GM21367 (cell line): ENCODE measurements at regions not wholly inside any gene's neighbourhood (a gene's known extent, or its start where the extent isn't known, plus 50 kb on each side); places are given as distances from the start of the nearest gene placed in this dataset.

Experiments used
- ATAC-seq: cut with Tn5 transposase; IDR thresholded peaks from one replicate; pipeline ENCODE4 v1.9.1; 2021; ENCODE audit not compliant: unreplicated experiment

DNA sequence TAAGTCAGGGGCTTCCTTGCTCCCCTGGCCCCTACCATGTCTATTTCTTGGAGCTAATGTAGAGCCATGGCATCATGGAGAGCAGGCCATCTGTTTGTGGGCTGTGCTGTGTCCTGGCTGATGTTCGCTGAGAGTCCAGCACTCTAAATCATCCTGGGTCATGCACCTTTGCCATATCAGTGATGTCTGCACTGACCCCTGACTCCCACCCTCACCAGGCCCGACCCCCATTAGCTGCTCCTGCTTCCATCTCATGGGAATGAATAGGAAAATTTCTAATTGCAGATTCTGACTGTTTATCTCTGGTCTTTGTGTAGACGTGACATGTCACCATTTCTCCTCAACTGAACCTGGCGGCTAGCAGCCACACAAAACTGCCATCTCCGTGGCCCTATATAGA, 236.9 kb downstream of the NSG2 start:
- ATAC-seq: no peak

DNA sequence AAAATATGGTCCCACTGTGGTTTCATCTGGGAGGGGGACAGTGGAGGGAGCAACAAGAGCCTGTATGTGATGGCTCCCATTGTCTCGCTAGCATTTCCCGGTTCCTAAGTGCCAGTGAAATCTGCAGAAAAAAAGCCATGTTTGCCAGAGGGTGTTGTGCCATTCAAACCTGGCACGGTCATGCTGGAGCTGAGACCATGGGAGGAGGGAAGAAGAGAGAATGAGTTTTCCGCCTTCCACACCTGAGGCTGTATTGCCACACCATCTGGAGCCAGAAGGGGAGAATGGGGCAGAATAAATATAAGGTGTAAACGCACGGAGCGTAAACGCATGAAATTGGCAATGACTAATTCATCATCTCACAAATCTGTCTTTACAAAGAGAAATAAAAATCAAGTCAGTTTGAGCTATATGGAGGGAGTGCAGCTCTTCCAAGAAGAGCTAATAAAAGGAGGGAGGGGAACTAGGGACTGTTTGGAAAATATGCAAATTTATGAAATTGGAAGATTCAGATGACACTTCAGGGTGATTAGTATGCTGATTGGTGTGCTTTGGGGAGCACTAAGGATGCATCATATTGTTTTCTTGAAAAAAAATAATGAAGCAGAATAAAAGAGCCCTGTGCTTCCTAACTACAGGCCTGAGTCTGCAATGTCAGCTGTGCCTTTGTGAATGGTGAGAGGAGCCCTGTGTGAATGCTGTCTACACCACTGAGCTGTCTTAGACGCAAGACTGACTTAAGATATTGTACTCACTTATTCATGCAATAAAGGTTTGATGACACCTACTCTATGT, 237.9 kb downstream of the NSG2 start:
- no peak for ATAC-seq

DNA sequence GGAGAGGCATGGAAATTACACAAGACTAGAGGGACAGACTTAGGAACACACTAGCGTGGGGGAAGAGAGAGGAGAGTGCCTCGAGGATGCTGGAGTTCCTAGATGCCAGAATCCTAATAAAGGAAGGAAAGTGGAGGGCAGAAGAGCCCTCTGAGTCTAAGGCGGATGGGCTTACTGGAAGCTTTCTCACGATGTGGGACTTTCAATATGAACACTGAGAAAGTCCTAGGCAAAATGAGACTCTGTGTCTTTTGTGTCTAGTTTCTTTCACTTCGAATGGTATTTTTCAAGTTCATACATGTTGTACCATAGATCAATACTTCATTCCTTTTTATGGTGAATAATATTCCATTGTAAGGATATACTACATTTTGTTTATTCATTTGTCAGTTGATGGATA, 239.4 kb downstream of the NSG2 start:
- ATAC-seq: no peak

DNA sequence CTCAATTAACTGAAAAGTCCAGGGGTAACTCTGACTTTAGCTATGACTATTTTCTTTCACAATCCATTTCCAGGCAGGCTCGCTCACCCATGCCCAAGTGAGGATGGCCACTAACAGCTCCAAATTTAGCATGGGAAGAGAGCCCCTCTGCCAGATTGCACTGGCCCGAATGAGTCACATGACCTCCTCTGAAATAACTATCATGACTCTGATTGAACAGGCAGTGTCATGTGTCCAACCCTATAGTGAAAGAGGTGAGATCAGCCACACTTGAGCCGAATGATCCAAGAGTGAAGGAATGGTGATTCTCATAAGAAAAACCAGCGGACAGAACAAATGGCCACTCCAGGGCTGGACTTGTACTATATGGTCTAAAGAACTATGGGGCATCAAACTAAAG, 242.3 kb downstream of the NSG2 start:
- ATAC-seq: no peak

DNA sequence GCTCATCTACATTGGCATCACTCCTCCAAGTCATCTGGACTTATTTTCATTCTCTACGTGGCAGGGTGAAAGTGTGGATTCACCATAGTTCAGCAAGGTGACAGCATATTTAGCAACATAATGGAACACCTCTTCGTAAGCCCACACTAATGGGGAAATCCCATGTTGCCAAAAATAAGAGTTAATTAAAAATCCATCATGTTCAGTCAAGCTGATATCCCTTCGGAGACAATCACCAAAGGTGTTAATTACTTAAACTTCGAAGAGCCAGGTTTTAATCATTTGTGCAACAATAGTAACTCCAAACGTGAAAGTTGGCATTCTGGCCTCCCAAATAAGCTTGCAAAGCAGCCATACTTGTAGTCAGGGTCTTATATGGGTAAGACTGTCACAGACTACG, 242.9 kb downstream of the NSG2 start:
- ATAC-seq: no peak

DNA sequence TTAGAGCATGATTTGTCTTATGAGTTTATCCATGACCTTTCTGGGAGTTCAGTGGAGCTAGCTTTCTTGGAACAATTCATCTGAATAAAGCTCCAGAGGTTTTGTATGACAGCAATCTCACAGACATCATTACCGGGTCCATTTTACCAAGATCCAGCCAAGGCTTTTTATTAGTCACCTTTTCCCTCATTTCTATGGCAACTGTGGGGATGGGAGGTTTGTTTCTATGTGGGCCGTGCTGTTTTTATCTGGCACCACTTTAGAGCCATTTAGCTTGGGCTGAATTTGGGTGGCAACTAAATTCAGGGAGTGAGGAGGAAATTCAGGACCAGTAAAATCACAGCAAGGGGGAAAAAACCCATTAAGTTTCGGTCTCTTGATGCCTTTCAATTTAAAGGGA, 245.7 kb downstream of the NSG2 start:
- ATAC-seq: no peak

DNA sequence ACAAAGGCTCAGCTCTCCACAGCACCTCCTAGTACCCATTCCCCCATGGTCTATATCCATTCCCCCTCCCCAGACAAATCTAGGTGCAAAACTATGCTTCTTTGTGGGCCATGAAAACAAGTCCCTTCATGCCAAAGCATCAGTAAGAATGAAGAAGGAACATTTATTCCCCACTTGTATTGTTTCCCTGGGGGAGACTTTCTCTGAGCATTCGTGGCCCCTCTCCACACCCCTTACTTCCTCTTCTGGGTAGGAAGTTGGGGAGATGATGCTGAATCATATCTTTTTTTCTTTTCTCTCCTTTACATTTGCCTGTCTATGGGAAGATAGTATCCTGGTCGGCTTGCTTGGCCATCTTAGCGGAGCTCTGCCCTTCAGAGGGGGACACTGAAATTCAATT, 246.8 kb downstream of the NSG2 start:
- no peak for ATAC-seq

DNA sequence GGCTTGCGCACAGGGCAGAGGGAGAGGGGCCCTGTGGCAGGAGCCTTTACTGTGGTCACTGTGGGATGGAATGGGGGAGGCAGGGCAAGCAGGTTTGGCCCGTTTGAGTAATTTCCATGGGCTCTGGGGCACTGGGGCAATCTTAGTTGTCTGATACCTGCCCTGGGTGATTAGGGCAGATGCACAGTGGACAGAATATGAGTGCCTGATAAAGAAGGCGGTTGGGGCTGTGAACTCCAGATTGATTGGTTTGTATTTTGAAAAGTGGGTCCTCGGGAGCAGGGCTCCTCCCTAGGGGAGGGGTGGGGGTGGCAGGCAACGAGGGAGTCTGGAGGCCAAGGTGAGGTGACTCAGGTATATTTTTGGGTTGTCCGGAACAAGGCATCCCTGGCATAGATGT, 247.5 kb downstream of the NSG2 start:
- no peak for ATAC-seq

DNA sequence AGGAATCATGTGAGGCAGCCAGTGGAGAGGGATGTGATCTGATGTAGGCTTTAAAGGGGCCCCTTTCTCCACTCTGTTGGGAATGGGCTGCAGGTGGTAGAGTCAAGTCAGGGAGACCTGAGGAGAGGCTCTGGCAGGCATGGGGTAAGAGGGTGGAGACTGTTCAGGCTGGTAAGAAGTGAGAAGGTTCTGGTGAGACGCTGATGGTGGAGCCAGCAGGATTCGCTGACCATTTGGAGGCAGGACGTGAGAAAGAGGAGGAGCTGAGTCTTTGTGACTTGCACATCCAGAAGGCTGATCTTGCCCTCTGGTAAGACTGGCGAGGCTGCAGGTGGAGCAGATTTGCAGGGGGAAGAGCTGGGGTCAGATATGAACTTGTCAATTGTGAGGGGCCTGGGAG, 248.0 kb downstream of the NSG2 start:
- ATAC-seq: no peak

DNA sequence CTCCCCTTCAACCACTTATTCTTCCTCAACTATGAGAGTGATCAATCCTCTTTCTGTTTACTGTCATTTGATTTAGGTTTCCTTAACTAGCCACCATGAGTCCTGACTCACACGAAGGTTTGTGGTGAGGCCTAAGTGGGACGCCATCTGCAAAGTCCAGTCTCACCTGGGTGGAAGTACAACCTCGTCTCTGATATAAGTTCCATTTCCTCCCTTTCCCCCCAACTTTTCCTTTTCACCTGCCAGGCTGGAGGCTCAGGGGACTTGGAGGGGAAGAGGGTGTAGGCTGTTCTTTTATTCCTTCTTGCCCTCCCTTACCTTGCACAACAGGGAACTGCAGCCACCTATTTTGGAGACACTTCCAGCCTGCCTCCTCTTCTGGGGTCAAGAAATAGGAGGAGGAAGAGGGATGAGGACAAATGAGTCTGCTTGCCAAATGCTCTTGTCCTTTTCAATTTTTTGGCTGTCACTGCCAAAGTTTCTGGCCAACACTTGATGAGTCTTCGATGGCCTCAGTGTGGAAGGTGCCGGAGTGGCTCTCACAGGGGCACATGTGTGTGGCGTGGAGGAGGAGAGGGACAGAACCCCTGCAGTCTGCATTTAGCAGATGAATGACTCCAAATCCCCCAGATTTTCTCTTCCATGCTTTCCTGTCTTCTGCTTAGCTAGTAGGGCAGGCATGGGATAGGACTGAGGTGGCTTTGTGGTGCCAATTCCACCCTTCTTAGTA, 249.6 kb downstream of the NSG2 start:
- no peak for ATAC-seq

DNA sequence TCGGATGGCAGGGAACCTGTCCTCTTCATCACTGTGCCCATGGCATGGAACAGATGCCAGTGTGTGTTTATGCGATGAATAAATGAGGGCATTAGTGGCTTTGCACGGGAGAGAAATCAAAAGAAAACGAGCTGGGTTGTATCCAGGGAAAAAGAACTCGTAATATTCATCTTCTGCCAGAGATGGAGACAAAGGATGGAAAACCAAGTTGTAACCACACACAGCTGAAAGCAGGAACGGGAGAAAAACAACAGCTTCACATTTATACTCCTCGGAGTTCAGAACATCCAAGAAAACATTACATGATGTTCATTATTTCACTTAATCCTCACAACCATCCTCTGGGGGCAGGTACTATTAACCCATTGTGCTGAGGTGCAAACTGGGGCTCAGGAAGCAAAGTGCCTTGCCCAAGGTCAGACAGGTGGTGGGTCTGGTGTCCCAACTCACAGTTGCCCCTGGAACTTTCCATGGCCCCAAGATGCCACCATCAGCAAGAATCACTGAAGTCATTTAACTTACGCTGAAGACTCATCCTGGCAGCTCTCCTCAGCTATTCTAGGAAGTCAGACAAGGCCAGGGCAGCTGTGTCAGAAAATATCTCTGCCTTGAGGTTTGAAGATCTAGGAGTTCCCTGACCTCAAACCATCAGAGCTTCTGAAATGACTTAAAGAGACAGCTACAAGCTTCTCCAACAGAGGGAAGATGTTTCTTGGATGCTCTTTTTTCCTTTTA, 250.4 kb downstream of the NSG2 start:
- no peak for ATAC-seq

DNA sequence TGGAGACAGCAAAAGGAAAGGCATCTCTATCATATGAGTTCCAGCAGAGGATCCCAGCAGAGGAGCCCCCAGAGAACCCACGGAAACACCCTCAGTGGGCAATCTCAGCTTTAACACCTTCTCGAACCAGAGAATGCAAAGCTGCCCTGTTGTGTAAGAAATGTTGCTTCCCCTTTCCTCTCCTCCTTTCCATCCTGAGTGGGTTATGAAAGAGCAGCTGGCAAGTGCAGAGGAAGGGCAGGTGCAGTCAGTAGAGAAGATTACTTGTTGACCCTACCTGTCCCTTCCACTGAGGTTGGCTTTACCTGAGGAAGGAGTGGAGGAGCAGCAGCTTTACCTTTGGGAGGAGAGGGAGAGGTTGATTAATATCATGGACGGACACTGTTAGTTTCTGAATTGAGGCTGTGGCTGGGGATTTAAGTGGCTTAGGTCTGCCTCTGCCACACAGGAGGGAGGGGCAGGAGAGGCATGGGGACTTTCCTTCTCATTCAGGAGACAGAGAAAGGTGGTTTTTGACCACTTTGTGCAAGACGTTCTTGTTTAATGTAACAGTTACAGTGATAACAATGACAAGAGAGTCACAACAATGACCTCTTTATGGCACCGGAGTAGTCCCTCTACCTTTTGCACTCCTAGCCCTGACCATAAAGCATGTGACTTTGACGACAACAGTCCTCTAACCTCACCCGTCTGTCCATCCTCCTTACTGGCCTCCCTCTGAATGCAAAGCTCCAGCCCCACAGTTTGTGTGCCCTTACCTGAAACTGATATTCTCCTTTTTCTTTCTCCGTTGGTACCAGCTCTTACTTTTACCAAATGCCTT, 254.8 kb downstream of the NSG2 start:
- ATAC-seq: no peak

DNA sequence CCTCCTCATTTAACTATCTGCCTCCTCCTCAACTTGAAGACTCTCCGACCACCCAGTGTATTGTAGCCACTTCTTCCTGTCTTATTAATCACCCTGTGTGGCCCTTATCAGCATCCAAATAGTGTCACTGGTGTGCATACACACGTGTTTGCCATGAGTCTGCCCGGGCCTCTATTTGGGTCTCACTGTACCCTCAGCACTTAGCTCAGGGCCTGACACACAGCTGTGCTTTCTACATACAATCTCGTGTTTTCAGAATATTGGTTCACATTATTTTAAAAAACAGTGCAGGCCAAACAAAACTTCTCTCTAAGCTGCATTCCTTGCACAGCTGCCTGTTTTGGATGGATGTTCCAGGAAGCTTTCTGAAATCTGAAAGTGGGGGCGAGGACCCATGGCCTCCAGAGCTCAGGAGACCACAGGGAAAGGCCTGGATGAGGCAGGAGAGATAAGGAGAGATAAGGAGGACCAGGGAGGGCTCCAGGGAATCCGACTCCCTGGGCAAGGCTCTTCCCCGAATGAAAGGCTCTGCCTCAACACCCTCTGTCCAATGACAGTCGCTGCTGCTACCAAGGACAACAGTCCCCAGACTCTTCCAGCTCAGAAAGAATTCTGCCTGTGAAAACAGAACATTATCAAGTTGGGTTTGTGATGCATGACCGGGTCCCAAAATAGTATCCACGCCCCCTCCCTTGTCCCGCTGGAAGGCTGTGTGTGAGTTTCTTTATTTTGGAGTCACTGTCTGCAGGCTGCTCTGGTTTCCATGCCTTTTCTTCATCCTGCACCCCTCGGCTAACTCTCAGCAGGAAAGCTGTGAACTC, 255.6 kb downstream of the NSG2 start:
- no peak for ATAC-seq

DNA sequence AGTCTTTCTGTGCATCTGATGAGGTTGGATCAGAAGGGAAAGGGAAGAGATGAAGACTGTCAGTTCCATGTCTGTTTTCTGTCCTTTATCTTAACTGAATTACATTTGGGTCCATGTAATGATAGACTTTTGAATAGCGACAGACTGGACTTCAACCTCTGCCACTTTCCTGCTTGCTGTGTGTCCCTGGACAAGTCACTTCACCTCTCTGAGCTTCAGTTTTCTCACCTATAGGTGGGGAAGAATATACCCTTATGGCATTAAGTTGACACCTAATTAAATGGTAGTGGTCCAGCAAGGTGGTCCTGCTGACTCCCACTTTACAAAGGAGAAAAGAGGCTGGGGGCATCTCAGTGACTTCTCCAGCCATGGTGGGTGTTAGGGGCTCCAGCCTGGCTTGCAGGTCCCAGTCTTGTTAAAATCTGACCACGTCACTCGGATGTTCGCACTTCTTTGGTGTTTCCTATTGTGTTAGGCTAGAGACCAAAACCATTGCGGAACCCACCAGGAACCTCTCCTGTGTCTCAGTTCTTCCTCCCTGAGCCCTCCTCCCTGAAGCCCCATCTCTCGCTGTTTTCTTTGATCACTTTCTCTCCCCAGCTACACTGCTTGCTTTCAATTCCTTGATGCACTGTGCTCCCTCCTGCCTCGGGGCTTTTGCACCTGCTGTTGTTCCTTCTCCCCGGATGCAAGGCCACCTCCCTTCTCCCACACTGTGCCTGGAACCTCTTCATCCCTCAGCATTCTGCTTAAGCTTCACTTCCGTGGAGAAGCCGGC, 256.5 kb downstream of the NSG2 start:
- ATAC-seq: no peak

DNA sequence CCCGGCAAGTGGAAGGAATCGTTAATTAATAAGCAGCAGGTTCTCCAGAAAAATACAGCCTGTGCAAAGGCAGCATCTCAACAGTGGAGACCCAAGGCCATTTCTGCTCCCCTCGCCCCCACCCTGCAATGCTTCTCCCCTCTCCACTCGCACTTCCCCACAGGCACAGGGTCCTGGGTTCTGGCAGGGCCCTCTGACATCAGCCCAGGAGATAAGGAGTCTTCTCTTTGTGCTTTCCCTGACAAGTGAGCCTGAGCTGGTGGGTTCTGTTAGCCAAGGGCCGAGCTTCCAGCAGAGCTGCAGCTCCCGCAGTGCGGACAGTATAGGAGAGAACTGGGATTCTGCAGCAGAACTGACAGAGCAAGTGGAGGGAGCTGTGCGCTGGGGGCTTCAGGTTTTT, 257.5 kb downstream of the NSG2 start:
- ATAC-seq: no peak

DNA sequence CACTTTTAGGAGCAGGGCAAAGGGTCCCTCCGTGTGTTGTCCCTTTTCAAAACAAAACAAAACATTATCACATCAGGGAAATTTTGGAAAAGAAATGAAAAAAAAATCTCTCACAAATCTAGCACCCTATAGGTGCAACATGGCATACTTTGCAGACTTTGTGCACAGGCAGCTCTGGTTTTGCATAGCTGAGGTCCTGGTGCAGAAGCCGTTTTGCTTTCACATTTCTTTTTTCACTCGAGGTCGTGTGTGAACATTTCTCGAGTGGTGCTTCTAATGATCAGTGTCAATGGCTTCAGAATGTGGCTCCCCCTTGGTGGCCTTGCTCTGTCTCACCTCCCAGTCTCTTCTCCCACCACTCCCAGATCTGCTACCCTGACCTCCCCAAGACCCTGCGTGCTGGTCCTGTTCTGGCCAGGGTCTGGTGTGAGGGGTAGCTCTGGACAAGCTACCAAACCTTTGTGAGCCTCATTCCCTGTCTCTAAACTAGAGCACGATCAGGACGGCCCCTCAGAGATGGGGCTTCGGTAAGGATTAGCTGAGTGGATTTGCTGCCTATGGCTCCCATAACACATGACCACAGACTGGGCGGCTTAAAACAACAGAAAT, 258.0 kb downstream of the NSG2 start:
- ATAC-seq: no peak

DNA sequence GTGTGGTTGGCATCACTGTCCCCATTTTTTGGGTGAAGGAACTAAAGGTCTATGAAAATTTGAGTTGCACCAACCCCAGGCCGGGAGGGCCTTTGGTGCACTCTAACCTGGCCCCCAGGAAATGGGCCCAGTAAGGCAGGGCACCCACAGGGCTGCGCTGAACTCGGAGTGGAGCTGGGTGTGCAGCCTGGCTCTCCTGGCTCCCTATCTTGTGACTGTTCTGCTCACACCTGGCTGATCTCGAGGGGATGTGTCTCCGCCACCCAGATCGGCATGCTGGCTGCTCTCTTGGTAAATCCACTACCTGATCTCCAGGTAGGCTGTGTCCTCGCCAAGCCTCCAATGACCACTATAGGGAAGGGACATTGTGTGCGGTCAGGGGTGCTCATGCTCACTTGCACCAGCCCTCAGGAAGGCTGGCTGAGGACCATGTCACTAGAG, 259.8 kb downstream of the NSG2 start:
- no peak for ATAC-seq

DNA sequence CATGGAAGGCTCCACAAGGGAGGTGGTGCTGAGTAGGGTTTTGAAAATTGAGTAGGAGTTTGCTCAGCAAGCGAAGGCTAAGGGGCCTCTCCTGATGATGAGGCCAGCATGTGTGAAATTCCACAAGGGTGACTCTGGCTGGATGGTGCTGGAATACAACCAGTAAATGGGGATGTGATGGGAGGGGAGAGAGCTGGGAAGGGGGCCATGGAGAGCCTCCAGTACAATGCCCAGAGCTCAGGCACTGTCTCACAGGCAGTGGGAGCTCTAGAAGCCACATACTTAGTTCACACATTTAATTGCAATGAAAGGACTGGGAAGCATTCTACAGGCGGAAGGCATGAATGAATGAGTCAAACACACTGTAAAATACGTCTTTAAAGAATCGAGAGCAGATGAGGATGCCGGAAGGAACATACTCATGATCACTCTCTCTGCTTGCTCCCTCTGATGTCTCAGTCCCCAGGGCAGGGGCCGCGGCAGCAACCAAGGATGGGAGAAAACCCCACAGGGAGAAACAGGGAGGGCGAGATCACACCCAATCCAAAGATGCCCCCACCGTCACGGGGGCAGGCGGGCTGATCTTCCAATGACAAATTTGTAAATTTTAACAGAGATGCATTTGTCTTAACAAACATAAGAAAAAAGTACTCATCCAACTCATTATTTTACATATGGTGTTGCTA, 261.0 kb downstream of the NSG2 start:
- ATAC-seq: no peak

DNA sequence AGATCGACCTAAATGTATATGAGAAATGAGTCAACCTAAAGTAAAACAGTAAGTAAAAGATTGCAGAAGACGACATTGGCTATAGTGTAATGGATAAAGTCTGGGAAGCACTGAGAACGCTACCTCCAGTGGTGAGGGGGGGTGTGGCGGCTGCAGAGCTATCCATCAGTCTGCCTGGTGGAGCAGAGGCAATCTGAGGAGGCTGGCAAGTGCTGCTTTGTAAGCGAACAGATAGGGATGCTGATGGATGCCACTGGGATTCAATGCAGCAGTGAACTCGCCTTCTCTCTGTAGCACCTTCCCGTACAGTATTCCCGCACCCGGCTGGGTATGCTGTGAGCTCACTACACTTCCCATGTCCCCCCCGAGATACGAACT, 261.5 kb downstream of the NSG2 start:
- ATAC-seq: no peak
